ENCODE measurements at regions not wholly inside any gene's neighbourhood (a gene's known extent, or its start where the extent isn't known, plus 50 kb on each side); places are given as distances from the start of the nearest gene placed in this dataset.

- no peak for TF ChIP-seq CTCF (conservative IDR thresholded peaks at IDR 0.05)
- no peak overlapping the region for H3K27ac ChIP-seq
Observed at GRCh38 chr2:67564076-67564475, 166.9 kb downstream of the ETAA1 start.

- TF ChIP-seq CTCF (conservative IDR thresholded peaks at IDR 0.05) = no peak
- no peak overlapping the region for H3K27ac ChIP-seq
Observed at GRCh38 chr2:67564626-67565025, 167.5 kb downstream of the ETAA1 start.

- no peak overlapping the region for H3K27ac ChIP-seq
- no peak for TF ChIP-seq CTCF (conservative IDR thresholded peaks at IDR 0.05)
Observed at GRCh38 chr2:67565262-67565661, 168.1 kb downstream of the ETAA1 start.

GRCh38 chr2:67565761-67566160, 168.6 kb downstream of the ETAA1 start:
- no peak overlapping the region for H3K27ac ChIP-seq

GRCh38 chr2:67566285-67566684, 169.2 kb downstream of the ETAA1 start:
- TF ChIP-seq CTCF (conservative IDR thresholded peaks at IDR 0.05) = no peak
- no peak overlapping the region for H3K27ac ChIP-seq

More at GRCh38 chr2:67565761-67566160, 168.6 kb downstream of the ETAA1 start:
- no peak for TF ChIP-seq CTCF (conservative IDR thresholded peaks at IDR 0.05)

- H3K27ac ChIP-seq = no peak overlapping the region
- TF ChIP-seq CTCF (conservative IDR thresholded peaks at IDR 0.05) = no peak
Observed at GRCh38 chr2:67566958-67567635, 170.0 kb downstream of the ETAA1 start.

- TF ChIP-seq CTCF (conservative IDR thresholded peaks at IDR 0.05) = no peak
- H3K27ac ChIP-seq = no peak overlapping the region
Observed at GRCh38 chr2:67567886-67568285, 170.8 kb downstream of the ETAA1 start.
